A673 (cell line): ENCODE measurements at regions not wholly inside any gene's neighbourhood (a gene's known extent, or its start where the extent isn't known, plus 50 kb on each side); places are given as distances from the start of the nearest gene placed in this dataset.

Source experiments
- BruUV-seq: library from RNA; stranded (reverse); fragments of 400-500 nt; replicated peaks from 2 replicates; lab custom pipeline; 2021; lab: Mats Ljungman, UMichigan
- CTCF ChIA-PET: fragments of 300-600 bp; sonication (Branson Sonifier 250); formaldehyde crosslinking; loops from one replicate; lab custom pipeline; 2022; ENCODE audit warnings: antibody characterized with exemption; lab: Charles Lee
- POLR2A ChIA-PET: fragments of 300-600 bp; sonication (Branson Sonifier 250); formaldehyde crosslinking; loops from one replicate; lab custom pipeline; 2022; ENCODE audit warnings: antibody characterized with exemption; ENCODE audit not compliant: low non-redundant PET; lab: Charles Lee
- DNase-seq: peaks from one replicate; pipeline ENCODE4 v3.0.0-alpha.2; 2015; ENCODE audit warnings: low spot score
- H3K27ac ChIP-seq: fragments of 200-600 bp; sonication (generic); 2 replicates; pipeline ENCODE4 v1.5.1; 2016; ENCODE audit warnings: mixed run types, low read depth, mild to moderate bottlenecking, mixed read lengths, antibody characterized with exemption, low read length; ENCODE audit not compliant: poor library complexity, severe bottlenecking
- H3K27me3 ChIP-seq: fragments of 200-600 bp; sonication (generic); replicated peaks from 2 replicates; pipeline ENCODE4 v1.6.1; 2017; ENCODE audit warnings: mixed run types, low read depth, mild to moderate bottlenecking, mixed read lengths, antibody characterized with exemption, low read length; ENCODE audit not compliant: insufficient read depth, poor library complexity
- H3K36me3 ChIP-seq: fragments of 200-600 bp; sonication (generic); 2 replicates; pipeline ENCODE4 v1.6.1; 2016; ENCODE audit warnings: mixed run types, mild to moderate bottlenecking, mixed read lengths, antibody characterized with exemption, low read length; ENCODE audit not compliant: insufficient read depth, poor library complexity, severe bottlenecking
- H3K4me1 ChIP-seq: fragments of 200-600 bp; sonication (generic); 2 replicates; pipeline ENCODE4 v1.6.1; 2017; ENCODE audit warnings: mixed run types, mild to moderate bottlenecking, mixed read lengths, antibody characterized with exemption, low read length; ENCODE audit not compliant: insufficient read depth, poor library complexity, severe bottlenecking
- H3K4me3 ChIP-seq: fragments of 200-600 bp; sonication (generic); 2 replicates; pipeline ENCODE4 v1.5.1; 2016; ENCODE audit warnings: low read depth, mixed run types, mild to moderate bottlenecking, mixed read lengths, low read length; ENCODE audit not compliant: poor library complexity, severe bottlenecking
- H3K9me3 ChIP-seq: fragments of 200-600 bp; sonication (generic); 2 replicates; pipeline ENCODE4 v1.6.1; 2016; ENCODE audit warnings: mixed run types, low read depth, mild to moderate bottlenecking, mixed read lengths, antibody characterized with exemption, low read length; ENCODE audit not compliant: poor library complexity, severe bottlenecking
- EZH2 ChIP-seq: fragments of 200-600 bp; sonication (generic); IDR thresholded peaks from 2 replicates; pipeline ENCODE4 v1.6.1; 2017; ENCODE audit warnings: borderline replicate concordance, low read depth, mild to moderate bottlenecking, mixed read lengths, antibody characterized with exemption, low read length; ENCODE audit not compliant: poor library complexity, severe bottlenecking
- intact Hi-C: fragments of 100-400 bp; cut with micrococcal nuclease; formaldehyde crosslinking; loops from one replicate; pipeline ENCODE4 v1.10.0; 2022; ENCODE audit not compliant: unreplicated experiment
- TF ChIP-seq, protein P1 (sequence below): fragments of 300-800, 200-600 bp; sonication (generic); conservative IDR thresholded peaks from 2 replicates; pipeline ENCODE4 v1.5.1; 2017; ENCODE audit warnings: low read depth, mild to moderate bottlenecking, antibody characterized with exemption, low read length, moderate library complexity, mixed read lengths

DNA sequence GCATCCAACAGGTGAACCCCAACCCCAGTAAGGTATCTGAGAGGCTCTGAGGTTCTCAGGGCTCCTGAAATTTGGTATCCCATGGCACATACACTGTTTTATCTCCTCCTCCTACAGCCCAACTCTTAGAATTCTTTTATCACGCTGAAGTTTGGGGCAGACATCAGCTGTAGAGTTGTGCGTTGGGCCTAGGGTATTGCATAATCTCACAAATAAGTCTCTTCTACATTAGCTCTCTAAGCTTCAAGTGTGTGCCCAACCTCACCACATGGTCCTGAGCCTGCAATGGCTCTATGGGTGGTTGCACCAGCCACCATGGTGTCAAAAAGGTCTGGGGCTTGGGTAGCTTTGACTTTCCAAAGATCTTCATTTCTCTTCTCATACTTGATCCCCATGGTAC lies 603.0 kb downstream of the BUD13 start:
- Histone ChIP-seq H3K36me3 (no peaks in the 10 kb centered on the region), H3K4me1 (no peaks in the 10 kb centered on the region), H3K9me3 (no peaks in the 10 kb centered on the region), H3K27me3 (no peaks in the 10 kb centered on the region), H3K4me3 (no peak overlapping the region), H3K27ac (no peak overlapping the region)
- TF ChIP-seq, protein P1, sequence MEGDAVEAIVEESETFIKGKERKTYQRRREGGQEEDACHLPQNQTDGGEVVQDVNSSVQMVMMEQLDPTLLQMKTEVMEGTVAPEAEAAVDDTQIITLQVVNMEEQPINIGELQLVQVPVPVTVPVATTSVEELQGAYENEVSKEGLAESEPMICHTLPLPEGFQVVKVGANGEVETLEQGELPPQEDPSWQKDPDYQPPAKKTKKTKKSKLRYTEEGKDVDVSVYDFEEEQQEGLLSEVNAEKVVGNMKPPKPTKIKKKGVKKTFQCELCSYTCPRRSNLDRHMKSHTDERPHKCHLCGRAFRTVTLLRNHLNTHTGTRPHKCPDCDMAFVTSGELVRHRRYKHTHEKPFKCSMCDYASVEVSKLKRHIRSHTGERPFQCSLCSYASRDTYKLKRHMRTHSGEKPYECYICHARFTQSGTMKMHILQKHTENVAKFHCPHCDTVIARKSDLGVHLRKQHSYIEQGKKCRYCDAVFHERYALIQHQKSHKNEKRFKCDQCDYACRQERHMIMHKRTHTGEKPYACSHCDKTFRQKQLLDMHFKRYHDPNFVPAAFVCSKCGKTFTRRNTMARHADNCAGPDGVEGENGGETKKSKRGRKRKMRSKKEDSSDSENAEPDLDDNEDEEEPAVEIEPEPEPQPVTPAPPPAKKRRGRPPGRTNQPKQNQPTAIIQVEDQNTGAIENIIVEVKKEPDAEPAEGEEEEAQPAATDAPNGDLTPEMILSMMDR, result no peak
- no peak for TF ChIP-seq EZH2
- no peak for DNase-seq
- intact Hi-C loops, result no loop called here
- CTCF ChIA-PET, result no interaction called here
- BruUV-seq, result no TSS peak
- POLR2A ChIA-PET, result no interaction called here

DNA sequence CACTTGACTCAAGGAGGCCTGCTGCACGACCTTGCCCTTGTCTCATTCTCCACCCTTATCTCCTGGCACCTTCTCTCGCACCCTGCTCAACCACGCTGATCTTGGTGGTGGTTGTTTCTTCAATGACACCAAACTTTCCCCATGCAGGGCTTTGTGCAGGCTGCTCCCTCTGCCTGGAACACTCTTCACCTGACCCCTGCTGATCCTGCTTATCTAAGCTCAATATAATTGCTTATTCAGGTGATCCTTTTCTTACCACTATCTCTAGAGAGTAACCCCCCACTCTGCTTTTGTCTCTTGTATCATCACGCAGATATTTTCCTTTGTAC lies 604.4 kb downstream of the BUD13 start:
- intact Hi-C loops, result no loop called here
- TF ChIP-seq, protein P1, result no peak
- no peak for TF ChIP-seq EZH2
- Histone ChIP-seq H3K27me3 (peaks cover 10% of the 10 kb centered on the region), H3K9me3 (no peaks in the 10 kb centered on the region), H3K4me3 (no peak overlapping the region), H3K36me3 (no peaks in the 10 kb centered on the region), H3K27ac (no peak overlapping the region), H3K4me1 (no peaks in the 10 kb centered on the region)
- ChIA-PET CTCF (no interaction called here), POLR2A (no interaction called here)
- DNase-seq, result no peak
- BruUV-seq, result no TSS peak

DNA sequence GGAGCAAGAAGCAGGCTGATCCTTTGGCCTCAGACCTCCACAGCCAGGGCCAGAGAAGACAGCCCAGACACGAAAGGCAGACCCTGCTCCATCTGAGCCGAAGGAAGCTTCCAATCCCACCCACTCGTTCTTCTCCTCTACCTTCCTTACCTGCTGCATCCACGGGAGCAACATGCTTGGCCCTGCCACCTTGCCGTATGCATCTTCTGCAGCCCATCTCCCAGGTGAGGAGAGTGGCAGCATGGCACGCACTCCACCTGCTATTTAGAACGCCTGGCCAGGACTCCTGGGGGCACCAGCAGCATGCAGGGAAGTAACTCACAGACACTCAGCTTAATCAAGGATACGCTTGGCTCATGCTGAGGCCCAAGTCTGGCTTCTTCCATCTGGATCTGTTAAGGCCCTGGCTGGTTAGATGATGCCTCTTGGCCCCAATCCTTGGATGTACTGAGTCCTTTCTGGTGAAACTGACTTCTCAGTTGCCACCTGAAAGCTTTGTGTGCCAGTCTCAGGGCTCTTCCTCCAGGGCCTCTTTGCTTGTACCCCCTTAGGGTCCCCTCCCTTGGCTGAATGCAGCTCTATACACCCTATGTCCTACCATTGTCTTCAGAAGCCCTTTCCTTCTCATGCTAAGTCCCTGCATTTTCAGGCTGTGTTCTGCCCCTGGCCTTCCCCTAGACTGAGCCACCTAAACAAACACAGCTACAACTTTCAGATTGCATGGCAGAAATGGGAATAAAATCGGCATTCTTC lies 604.9 kb downstream of the BUD13 start:
- BruUV-seq, result no TSS peak
- CTCF ChIA-PET, result no interaction called here
- Histone ChIP-seq H3K27me3 (peaks cover 15% of the 10 kb centered on the region), H3K27ac (no peak overlapping the region), H3K9me3 (no peaks in the 10 kb centered on the region), H3K4me1 (no peaks in the 10 kb centered on the region), H3K4me3 (no peak overlapping the region), H3K36me3 (no peaks in the 10 kb centered on the region)
- no peak for DNase-seq
- POLR2A ChIA-PET, result no interaction called here
- TF ChIP-seq, protein P1, result no peak
- TF ChIP-seq EZH2, result no peak
- intact Hi-C loops, result no loop called here
